ENCODE measurements at regions not wholly inside any gene's neighbourhood (a gene's known extent, or its start where the extent isn't known, plus 50 kb on each side); places are given as distances from the start of the nearest gene placed in this dataset.

DNA sequence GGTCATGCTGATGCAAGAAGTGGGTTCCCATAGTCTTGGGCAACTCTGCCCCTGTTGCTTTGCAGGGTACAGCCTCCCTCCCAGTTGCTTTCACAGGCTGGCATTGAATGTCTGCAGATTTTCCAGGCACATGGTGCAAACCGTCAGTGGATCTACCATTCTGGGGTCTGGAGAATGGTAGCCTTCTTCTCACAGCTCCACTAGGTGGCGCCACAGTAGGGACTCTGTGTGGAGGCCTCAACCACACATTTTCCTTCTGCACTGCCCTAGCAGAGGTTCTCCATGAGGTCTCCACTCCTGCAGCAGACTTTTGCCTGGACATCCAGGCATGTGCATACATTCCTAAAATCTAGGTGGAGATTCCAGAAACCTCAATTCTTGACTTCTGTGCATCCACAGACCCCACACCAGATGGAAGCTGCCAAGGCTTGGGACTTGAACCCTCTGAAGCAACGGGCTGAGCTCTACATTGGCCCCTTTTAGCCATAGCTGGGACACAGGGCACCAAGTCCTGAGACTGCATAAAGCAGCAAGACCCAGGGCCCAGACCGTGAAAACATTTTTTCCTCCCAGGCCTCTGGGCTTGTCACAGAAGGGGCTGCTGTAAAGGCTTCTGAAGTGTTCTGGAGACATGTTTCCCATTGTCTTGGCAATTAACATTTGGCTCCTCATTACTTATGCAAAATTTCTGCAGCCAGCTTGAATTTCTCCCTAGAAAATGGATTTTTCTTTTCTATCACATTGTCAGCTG is 466.2 kb upstream of the PBX1 start:
- no peak overlapping the region for H2AFZ ChIP-seq (ENCODE audit: low read depth, low read length)
- H3K9me2 ChIP-seq (ENCODE audit: insufficient read depth, low read length), result no peaks in the 10 kb centered on the region
- no peak overlapping the region for H3K4me2 ChIP-seq (ENCODE audit: low read length)
- H3K9ac ChIP-seq (ENCODE audit: low read length), result no peak overlapping the region
- no peaks in the 10 kb centered on the region for H3K27me3 ChIP-seq (ENCODE audit: insufficient read depth, low read depth, low read length)
- no peaks in the 10 kb centered on the region for H3K9me3 ChIP-seq (ENCODE audit: low read length)
- H4K20me1 ChIP-seq (ENCODE audit: insufficient read depth), result no peaks in the 10 kb centered on the region
- no peak overlapping the region for H3K27ac ChIP-seq (ENCODE audit: low read length)
- H3K36me3 ChIP-seq (ENCODE audit: insufficient read depth, low read length), result no peaks in the 10 kb centered on the region
- TF ChIP-seq EP300 (conservative IDR thresholded peaks at IDR 0.05; ENCODE audit: poor library complexity, severe bottlenecking) (no peak), POLR2AphosphoS5 (IDR thresholded peaks at IDR 0.05) (no peak), SMC3 (conservative IDR thresholded peaks at IDR 0.05; ENCODE audit: poor library complexity) (no peak), TAF1 (IDR thresholded peaks at IDR 0.05; ENCODE audit: low read depth) (no peak), MXI1 (conservative IDR thresholded peaks at IDR 0.05; ENCODE audit: poor library complexity, severe bottlenecking) (no peak), RAD21 (conservative IDR thresholded peaks at IDR 0.05) (no peak), EZH2 (IDR thresholded peaks at IDR 0.05; ENCODE audit: borderline replicate concordance, insufficient read depth, low read length, poor library complexity, severe bottlenecking) (no peak)
- TF ChIP-seq, protein P1, sequence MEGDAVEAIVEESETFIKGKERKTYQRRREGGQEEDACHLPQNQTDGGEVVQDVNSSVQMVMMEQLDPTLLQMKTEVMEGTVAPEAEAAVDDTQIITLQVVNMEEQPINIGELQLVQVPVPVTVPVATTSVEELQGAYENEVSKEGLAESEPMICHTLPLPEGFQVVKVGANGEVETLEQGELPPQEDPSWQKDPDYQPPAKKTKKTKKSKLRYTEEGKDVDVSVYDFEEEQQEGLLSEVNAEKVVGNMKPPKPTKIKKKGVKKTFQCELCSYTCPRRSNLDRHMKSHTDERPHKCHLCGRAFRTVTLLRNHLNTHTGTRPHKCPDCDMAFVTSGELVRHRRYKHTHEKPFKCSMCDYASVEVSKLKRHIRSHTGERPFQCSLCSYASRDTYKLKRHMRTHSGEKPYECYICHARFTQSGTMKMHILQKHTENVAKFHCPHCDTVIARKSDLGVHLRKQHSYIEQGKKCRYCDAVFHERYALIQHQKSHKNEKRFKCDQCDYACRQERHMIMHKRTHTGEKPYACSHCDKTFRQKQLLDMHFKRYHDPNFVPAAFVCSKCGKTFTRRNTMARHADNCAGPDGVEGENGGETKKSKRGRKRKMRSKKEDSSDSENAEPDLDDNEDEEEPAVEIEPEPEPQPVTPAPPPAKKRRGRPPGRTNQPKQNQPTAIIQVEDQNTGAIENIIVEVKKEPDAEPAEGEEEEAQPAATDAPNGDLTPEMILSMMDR (IDR thresholded peaks at IDR 0.05; ENCODE audit: poor library complexity, severe bottlenecking), result no peak
- TF ChIP-seq, protein P2, sequence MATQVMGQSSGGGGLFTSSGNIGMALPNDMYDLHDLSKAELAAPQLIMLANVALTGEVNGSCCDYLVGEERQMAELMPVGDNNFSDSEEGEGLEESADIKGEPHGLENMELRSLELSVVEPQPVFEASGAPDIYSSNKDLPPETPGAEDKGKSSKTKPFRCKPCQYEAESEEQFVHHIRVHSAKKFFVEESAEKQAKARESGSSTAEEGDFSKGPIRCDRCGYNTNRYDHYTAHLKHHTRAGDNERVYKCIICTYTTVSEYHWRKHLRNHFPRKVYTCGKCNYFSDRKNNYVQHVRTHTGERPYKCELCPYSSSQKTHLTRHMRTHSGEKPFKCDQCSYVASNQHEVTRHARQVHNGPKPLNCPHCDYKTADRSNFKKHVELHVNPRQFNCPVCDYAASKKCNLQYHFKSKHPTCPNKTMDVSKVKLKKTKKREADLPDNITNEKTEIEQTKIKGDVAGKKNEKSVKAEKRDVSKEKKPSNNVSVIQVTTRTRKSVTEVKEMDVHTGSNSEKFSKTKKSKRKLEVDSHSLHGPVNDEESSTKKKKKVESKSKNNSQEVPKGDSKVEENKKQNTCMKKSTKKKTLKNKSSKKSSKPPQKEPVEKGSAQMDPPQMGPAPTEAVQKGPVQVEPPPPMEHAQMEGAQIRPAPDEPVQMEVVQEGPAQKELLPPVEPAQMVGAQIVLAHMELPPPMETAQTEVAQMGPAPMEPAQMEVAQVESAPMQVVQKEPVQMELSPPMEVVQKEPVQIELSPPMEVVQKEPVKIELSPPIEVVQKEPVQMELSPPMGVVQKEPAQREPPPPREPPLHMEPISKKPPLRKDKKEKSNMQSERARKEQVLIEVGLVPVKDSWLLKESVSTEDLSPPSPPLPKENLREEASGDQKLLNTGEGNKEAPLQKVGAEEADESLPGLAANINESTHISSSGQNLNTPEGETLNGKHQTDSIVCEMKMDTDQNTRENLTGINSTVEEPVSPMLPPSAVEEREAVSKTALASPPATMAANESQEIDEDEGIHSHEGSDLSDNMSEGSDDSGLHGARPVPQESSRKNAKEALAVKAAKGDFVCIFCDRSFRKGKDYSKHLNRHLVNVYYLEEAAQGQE (IDR thresholded peaks at IDR 0.05; ENCODE audit: borderline replicate concordance), result no peak
- H3F3A ChIP-seq (ENCODE audit: insufficient read depth, low read length, poor library complexity, severe bottlenecking), result no peaks in the 10 kb centered on the region
- H3K4me3 ChIP-seq (ENCODE audit: low read length), result no peak overlapping the region
- no peaks in the 10 kb centered on the region for H3K79me2 ChIP-seq (replicated peaks; ENCODE audit: insufficient read depth, low read length)

DNA sequence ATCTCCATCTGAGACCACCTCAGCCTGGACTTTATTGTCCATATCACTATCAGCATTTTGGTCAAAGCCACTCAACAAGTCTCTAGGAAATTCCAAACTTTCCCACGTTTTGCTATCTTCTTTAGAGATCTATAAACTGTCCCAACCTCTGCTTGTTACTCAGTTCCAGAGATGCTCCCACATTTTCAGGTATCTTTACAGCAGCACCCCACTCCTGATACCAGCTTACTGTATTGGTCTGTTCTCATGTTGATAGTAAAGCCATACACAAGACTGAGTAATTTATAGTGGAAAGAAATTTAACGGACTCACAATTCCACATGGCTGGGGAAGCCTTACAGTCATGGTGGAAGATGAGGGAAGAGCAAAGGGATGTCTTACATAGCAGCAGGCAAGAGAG is 465.4 kb upstream of the PBX1 start:
- no peaks in the 10 kb centered on the region for H3K9me2 ChIP-seq (ENCODE audit: insufficient read depth, low read length)
- H3K9ac ChIP-seq (ENCODE audit: low read length), result no peak overlapping the region
- TF ChIP-seq TAF1 (IDR thresholded peaks at IDR 0.05; ENCODE audit: low read depth) (no peak), EZH2 (IDR thresholded peaks at IDR 0.05; ENCODE audit: borderline replicate concordance, insufficient read depth, low read length, poor library complexity, severe bottlenecking) (no peak), EP300 (conservative IDR thresholded peaks at IDR 0.05; ENCODE audit: poor library complexity, severe bottlenecking) (no peak), RAD21 (conservative IDR thresholded peaks at IDR 0.05) (no peak), POLR2AphosphoS5 (IDR thresholded peaks at IDR 0.05) (no peak), SMC3 (conservative IDR thresholded peaks at IDR 0.05; ENCODE audit: poor library complexity) (no peak), MXI1 (conservative IDR thresholded peaks at IDR 0.05; ENCODE audit: poor library complexity, severe bottlenecking) (no peak)
- TF ChIP-seq, protein P1 (IDR thresholded peaks at IDR 0.05; ENCODE audit: poor library complexity, severe bottlenecking), result no peak
- TF ChIP-seq, protein P2 (IDR thresholded peaks at IDR 0.05; ENCODE audit: borderline replicate concordance), result no peak
- no peak overlapping the region for H2AFZ ChIP-seq (ENCODE audit: low read depth, low read length)
- H4K20me1 ChIP-seq (ENCODE audit: insufficient read depth), result no peaks in the 10 kb centered on the region
- no peaks in the 10 kb centered on the region for H3K36me3 ChIP-seq (ENCODE audit: insufficient read depth, low read length)
- no peaks in the 10 kb centered on the region for H3F3A ChIP-seq (ENCODE audit: insufficient read depth, low read length, poor library complexity, severe bottlenecking)
- no peak overlapping the region for H3K4me3 ChIP-seq (ENCODE audit: low read length)
- no peaks in the 10 kb centered on the region for H3K79me2 ChIP-seq (replicated peaks; ENCODE audit: insufficient read depth, low read length)
- no peak overlapping the region for H3K4me2 ChIP-seq (ENCODE audit: low read length)
- no peak overlapping the region for H3K27ac ChIP-seq (ENCODE audit: low read length)
- H3K27me3 ChIP-seq (ENCODE audit: insufficient read depth, low read depth, low read length), result no peaks in the 10 kb centered on the region
- H3K9me3 ChIP-seq (ENCODE audit: low read length), result no peaks in the 10 kb centered on the region

All from neural cell (in vitro differentiated cells).